ENCODE measurements at regions not wholly inside any gene's neighbourhood (a gene's known extent, or its start where the extent isn't known, plus 50 kb on each side); places are given as distances from the start of the nearest gene placed in this dataset.

DNA sequence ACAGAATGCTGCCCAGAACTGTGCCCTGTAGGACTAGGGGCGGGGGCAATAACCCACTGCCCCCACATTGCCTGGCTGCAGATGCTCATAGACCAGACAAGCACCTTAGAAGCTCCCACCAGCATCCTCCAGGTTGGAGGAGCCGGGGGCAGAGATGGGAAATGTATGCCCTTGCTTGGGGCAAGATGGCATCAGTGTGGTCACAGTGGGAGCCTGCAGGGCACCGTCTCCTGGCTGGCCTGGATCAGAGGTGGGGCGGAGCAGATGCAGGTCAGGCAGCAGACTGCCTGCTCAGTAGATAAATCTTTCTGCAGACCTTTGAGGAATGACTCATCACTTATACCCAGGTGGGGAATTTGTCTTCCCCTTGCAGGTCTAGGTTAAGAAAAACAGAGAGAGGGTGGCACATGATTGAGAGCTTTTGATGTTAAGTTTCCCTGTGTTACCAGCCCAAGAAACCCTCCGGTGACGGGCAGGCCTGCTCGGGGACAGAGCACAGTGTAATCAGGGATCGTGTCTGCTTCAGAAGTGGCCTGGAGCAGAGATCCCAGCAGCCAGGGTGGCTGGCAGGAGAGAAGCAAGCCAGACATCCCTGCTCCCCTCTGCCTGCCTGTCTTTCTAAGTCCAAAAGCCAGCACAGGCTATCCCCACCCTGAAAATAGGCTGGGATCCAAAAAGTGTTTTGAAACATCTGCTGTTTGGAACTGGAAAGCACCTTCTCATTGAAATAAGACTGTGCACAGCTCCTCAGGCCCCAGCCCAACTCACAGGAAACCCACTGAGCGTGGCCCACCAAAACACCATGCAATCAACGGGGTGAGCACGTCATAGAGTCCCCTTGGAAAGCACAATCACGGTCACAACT lies 50.7 kb upstream of the RPL38 start:
- no peak overlapping the region for H3K4me2 ChIP-seq (ENCODE audit: low read length)

DNA sequence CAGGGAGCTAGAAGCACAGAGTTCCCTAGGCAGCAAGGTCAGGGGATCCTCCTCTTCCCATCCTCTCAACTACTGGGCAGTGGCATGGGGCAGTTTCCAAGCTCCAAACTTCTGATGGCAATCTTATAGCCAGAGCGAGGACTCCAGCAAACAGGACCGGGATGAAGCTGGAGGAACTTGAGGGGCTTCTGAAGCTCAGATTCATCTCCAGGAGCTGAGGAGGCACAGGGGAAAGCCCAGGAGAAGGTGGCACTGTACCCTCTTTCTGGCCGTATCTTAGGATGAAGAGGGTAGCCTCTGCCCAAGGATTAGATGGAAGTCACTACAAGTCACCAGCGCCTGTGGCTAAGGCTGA lies 50.0 kb upstream of the RPL38 start:
- Histone ChIP-seq H3K9me3 (ENCODE audit: low read length) (no peaks in the 10 kb centered on the region), H3K36me3 (ENCODE audit: low read depth, low read length) (no peaks in the 10 kb centered on the region), H3K79me2 (ENCODE audit: low read length) (no peaks in the 10 kb centered on the region), H3K27me3 (ENCODE audit: low read length) (peaks cover 76% of the 10 kb centered on the region), H3K4me2 (ENCODE audit: low read length) (no peak overlapping the region), H3K27ac (ENCODE audit: low read length) (no peak overlapping the region), H4K20me1 (ENCODE audit: low read length) (no peaks in the 10 kb centered on the region), H3K4me3 (ENCODE audit: low read length) (no peak overlapping the region), H3F3A (ENCODE audit: low read length, unreplicated experiment) (no peaks in the 10 kb centered on the region), H3K4me1 (ENCODE audit: insufficient read depth, low read length) (no peaks in the 10 kb centered on the region), H3K9ac (ENCODE audit: low read length) (no peak overlapping the region), H3K9me2 (replicated peaks; ENCODE audit: low read length) (no peaks in the 10 kb centered on the region), H2AFZ (ENCODE audit: low read length) (no peak overlapping the region)
- POLR2A ChIA-PET (ENCODE audit: unreplicated experiment), result no interaction called here
- no TSS peak for BruUV-seq (replicated peaks)
- DNase-seq, result no peak
- intact Hi-C loops (cut with micrococcal nuclease), result no loop called here
- TF ChIP-seq EZH2 (IDR thresholded peaks at IDR 0.05; ENCODE audit: low read length, unreplicated experiment) (no peak), EZH2phosphoT487 (IDR thresholded peaks at IDR 0.05; ENCODE audit: borderline replicate concordance, low read length) (no peak)
- TF ChIP-seq, protein P1, sequence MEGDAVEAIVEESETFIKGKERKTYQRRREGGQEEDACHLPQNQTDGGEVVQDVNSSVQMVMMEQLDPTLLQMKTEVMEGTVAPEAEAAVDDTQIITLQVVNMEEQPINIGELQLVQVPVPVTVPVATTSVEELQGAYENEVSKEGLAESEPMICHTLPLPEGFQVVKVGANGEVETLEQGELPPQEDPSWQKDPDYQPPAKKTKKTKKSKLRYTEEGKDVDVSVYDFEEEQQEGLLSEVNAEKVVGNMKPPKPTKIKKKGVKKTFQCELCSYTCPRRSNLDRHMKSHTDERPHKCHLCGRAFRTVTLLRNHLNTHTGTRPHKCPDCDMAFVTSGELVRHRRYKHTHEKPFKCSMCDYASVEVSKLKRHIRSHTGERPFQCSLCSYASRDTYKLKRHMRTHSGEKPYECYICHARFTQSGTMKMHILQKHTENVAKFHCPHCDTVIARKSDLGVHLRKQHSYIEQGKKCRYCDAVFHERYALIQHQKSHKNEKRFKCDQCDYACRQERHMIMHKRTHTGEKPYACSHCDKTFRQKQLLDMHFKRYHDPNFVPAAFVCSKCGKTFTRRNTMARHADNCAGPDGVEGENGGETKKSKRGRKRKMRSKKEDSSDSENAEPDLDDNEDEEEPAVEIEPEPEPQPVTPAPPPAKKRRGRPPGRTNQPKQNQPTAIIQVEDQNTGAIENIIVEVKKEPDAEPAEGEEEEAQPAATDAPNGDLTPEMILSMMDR (conservative IDR thresholded peaks at IDR 0.05; ENCODE audit: low read depth, low read length), result no peak
- CTCF ChIA-PET, result no interaction called here
- no peak for ATAC-seq

More for the DNA sequence above, 50.7 kb upstream of the RPL38 start:
- H3K9me3 ChIP-seq (ENCODE audit: low read length), result no peaks in the 10 kb centered on the region
- BruUV-seq (replicated peaks), result no TSS peak
- H3K4me1 ChIP-seq (ENCODE audit: insufficient read depth, low read length), result no peaks in the 10 kb centered on the region
- no peaks in the 10 kb centered on the region for H3K9me2 ChIP-seq (replicated peaks; ENCODE audit: low read length)
- no peak overlapping the region for H3K27ac ChIP-seq (ENCODE audit: low read length)
- ChIA-PET POLR2A (ENCODE audit: unreplicated experiment) (no interaction called here), CTCF (no interaction called here)
- H3K36me3 ChIP-seq (ENCODE audit: low read depth, low read length), result no peaks in the 10 kb centered on the region
- no peaks in the 10 kb centered on the region for H3F3A ChIP-seq (ENCODE audit: low read length, unreplicated experiment)
- ATAC-seq (no peak), DNase-seq (no peak)
- H3K27me3 ChIP-seq (ENCODE audit: low read length), result peaks cover 77% of the 10 kb centered on the region
- H3K9ac ChIP-seq (ENCODE audit: low read length), result no peak overlapping the region
- TF ChIP-seq EZH2phosphoT487 (IDR thresholded peaks at IDR 0.05; ENCODE audit: borderline replicate concordance, low read length), result no peak
- TF ChIP-seq, protein P1 (conservative IDR thresholded peaks at IDR 0.05; ENCODE audit: low read depth, low read length), result no peak
- no peak for TF ChIP-seq EZH2 (IDR thresholded peaks at IDR 0.05; ENCODE audit: low read length, unreplicated experiment)
- no peaks in the 10 kb centered on the region for H3K79me2 ChIP-seq (ENCODE audit: low read length)
- no peaks in the 10 kb centered on the region for H4K20me1 ChIP-seq (ENCODE audit: low read length)
- intact Hi-C loops (cut with micrococcal nuclease), result no loop called here
- no peak overlapping the region for H3K4me3 ChIP-seq (ENCODE audit: low read length)
- no peak overlapping the region for H2AFZ ChIP-seq (ENCODE audit: low read length)

All from PC-3 (cell line).